HL-60 (cell line): ENCODE measurements at regions not wholly inside any gene's neighbourhood (a gene's known extent, or its start where the extent isn't known, plus 50 kb on each side); places are given as distances from the start of the nearest gene placed in this dataset.

ENCODE experiments used
- CTCF ChIP-seq: IDR thresholded peaks from one replicate; pipeline ENCODE4 v1.5.1; 2011; ENCODE audit warnings: low read length, control low read depth, inconsistent platforms; ENCODE audit not compliant: insufficient read depth
- POLR2AphosphoS5 ChIP-seq: IDR thresholded peaks from 2 replicates; pipeline ENCODE4 v1.6.1; 2012; ENCODE audit warnings: low read depth

- no peak for TF ChIP-seq POLR2AphosphoS5
- TF ChIP-seq CTCF: no peak
Measured at GRCh38 chr2:196226707-196227065, 55.3 kb upstream of the STK17B start.
